ENCODE measurements at regions not wholly inside any gene's neighbourhood (a gene's known extent, or its start where the extent isn't known, plus 50 kb on each side); places are given as distances from the start of the nearest gene placed in this dataset.

- ATAC-seq (no peak), DNase-seq (no peak)
Observed at GRCh38 chr17:53149316-53149715, 673.4 kb upstream of the KIF2B start.

DNA sequence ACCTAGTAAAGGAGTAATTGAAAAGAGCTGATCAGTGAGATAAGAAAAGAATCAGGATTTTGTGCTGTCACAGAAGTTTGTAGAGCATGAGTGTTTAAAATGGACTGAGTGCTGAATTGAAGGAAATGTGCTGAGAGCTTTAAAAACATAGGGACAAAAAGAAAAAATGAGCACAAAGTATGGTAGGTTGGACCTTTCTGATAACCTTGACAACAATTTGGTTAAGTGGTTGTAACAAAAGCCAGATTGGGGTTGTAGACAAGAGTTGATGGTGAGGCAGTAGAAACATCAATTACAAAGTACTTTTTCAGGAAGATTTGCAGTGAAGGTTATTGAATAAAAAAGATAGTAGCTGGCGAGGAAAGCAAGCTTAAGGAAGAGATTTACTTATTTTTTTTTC, 674.7 kb upstream of the KIF2B start:
- ATAC-seq: no peak
- intact Hi-C loops (cut with DNase I): no loop called here
- WGBS, 2 donors: 56 to 70% methylated on average over 1 of the region's 1 CpG

More at GRCh38 chr17:53149316-53149715, 673.4 kb upstream of the KIF2B start:
- TF ChIP-seq, protein P1, sequence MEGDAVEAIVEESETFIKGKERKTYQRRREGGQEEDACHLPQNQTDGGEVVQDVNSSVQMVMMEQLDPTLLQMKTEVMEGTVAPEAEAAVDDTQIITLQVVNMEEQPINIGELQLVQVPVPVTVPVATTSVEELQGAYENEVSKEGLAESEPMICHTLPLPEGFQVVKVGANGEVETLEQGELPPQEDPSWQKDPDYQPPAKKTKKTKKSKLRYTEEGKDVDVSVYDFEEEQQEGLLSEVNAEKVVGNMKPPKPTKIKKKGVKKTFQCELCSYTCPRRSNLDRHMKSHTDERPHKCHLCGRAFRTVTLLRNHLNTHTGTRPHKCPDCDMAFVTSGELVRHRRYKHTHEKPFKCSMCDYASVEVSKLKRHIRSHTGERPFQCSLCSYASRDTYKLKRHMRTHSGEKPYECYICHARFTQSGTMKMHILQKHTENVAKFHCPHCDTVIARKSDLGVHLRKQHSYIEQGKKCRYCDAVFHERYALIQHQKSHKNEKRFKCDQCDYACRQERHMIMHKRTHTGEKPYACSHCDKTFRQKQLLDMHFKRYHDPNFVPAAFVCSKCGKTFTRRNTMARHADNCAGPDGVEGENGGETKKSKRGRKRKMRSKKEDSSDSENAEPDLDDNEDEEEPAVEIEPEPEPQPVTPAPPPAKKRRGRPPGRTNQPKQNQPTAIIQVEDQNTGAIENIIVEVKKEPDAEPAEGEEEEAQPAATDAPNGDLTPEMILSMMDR (IDR thresholded peaks at IDR 0.05): no peak
- TF ChIP-seq POLR2A (IDR thresholded peaks at IDR 0.05): no peak
- Histone ChIP-seq H3K9me3 (no peaks in the 10 kb centered on the region), H3K4me3 (no peak overlapping the region), H3K4me1 (no peaks in the 10 kb centered on the region), H3K27me3 (no peaks in the 10 kb centered on the region), H3K27ac (no peak overlapping the region), H3K36me3 (replicated peaks in 1 of 2; ENCODE audit: insufficient read depth in 1 of 2, low read depth in 2 of 2) (no peaks in the 10 kb centered on the region)
- 62 to 72% methylated on average over 3 of the region's 3 CpGs for WGBS, 2 donors
- intact Hi-C loops (cut with DNase I): no loop called here

GRCh38 chr17:53142890-53143289, 679.8 kb upstream of the KIF2B start:
- Histone ChIP-seq H3K27me3 (no peaks in the 10 kb centered on the region), H3K27ac (no peak overlapping the region), H3K4me3 (no peak overlapping the region), H3K36me3 (replicated peaks in 1 of 2; ENCODE audit: insufficient read depth in 1 of 2, low read depth in 2 of 2) (no peaks in the 10 kb centered on the region), H3K4me1 (peaks cover 7% of the 10 kb centered on the region), H3K9me3 (no peaks in the 10 kb centered on the region)
- intact Hi-C loops (cut with DNase I): no loop called here
- ATAC-seq: no peak
- 9 to 17% methylated on average over 3 of the region's 3 CpGs for WGBS, 2 donors
- no peak for DNase-seq
- TF ChIP-seq POLR2A (IDR thresholded peaks at IDR 0.05): no peak
- TF ChIP-seq, protein P1 (IDR thresholded peaks at IDR 0.05): no peak

More for the DNA sequence above, 674.7 kb upstream of the KIF2B start:
- no peak overlapping the region for H3K27ac ChIP-seq
- no peak for TF ChIP-seq POLR2A (IDR thresholded peaks at IDR 0.05)
- TF ChIP-seq, protein P1 (IDR thresholded peaks at IDR 0.05): no peak
- H3K36me3 ChIP-seq (replicated peaks in 1 of 2; ENCODE audit: insufficient read depth in 1 of 2, low read depth in 2 of 2): no peaks in the 10 kb centered on the region
- H3K4me3 ChIP-seq: no peak overlapping the region
- H3K4me1 ChIP-seq: no peaks in the 10 kb centered on the region
- no peak for DNase-seq
- H3K27me3 ChIP-seq: no peaks in the 10 kb centered on the region
- H3K9me3 ChIP-seq: no peaks in the 10 kb centered on the region

- TF ChIP-seq, protein P1 (IDR thresholded peaks at IDR 0.05): no peak
- TF ChIP-seq POLR2A (IDR thresholded peaks at IDR 0.05): no peak
- H3K36me3 ChIP-seq (replicated peaks in 1 of 2; ENCODE audit: insufficient read depth in 1 of 2, low read depth in 2 of 2): no peaks in the 10 kb centered on the region
- intact Hi-C loops (cut with DNase I): no loop called here
- H3K27me3 ChIP-seq: no peaks in the 10 kb centered on the region
- no peak overlapping the region for H3K4me3 ChIP-seq
- H3K9me3 ChIP-seq: no peaks in the 10 kb centered on the region
- peaks cover 8% of the 10 kb centered on the region for H3K4me1 ChIP-seq
- no peak overlapping the region for H3K27ac ChIP-seq
- WGBS, 2 donors: 69 to 81% methylated on average over 3 of the region's 3 CpGs
- DNase-seq: no peak
- ATAC-seq: no peak
Observed at GRCh38 chr17:53141731-53142130, 681.0 kb upstream of the KIF2B start.

- H3K4me3 ChIP-seq: no peak overlapping the region
- WGBS, 2 donors: 50 to 56% methylated on average over 3 of the region's 3 CpGs
- peaks cover 8% of the 10 kb centered on the region for H3K4me1 ChIP-seq
- H3K36me3 ChIP-seq (replicated peaks in 1 of 2; ENCODE audit: insufficient read depth in 1 of 2, low read depth in 2 of 2): no peaks in the 10 kb centered on the region
- intact Hi-C loops (cut with DNase I): no loop called here
- H3K27ac ChIP-seq: no peak overlapping the region
- no peaks in the 10 kb centered on the region for H3K27me3 ChIP-seq
- no peaks in the 10 kb centered on the region for H3K9me3 ChIP-seq
- TF ChIP-seq, protein P1 (IDR thresholded peaks at IDR 0.05): no peak
- no peak for TF ChIP-seq POLR2A (IDR thresholded peaks at IDR 0.05)
- ATAC-seq: no peak
- no peak for DNase-seq
Observed at GRCh38 chr17:53141280-53141679, 681.4 kb upstream of the KIF2B start.
